ENCODE measurements at regions not wholly inside any gene's neighbourhood (a gene's known extent, or its start where the extent isn't known, plus 50 kb on each side); places are given as distances from the start of the nearest gene placed in this dataset.

GRCh38 chr11:106449763-106450162 is 372.3 kb downstream of the AASDHPPT start:
- intact Hi-C loops (cut with micrococcal nuclease; ENCODE audit: unreplicated experiment), result no loop called here
- no TSS peak for BruUV-seq (replicated peaks)
- peaks cover 33% of the 10 kb centered on the region for H3K9me3 ChIP-seq
- peaks cover 42% of the 10 kb centered on the region for H3K4me1 ChIP-seq
- peak; percentile 49 to 66 for DNase-seq
- H3K27ac Mint-ChIP-seq (ENCODE audit: unreplicated experiment), result peak overlapping the region; percentile 79
- H3K36me3 ChIP-seq (ENCODE audit: control insufficient read depth, insufficient read depth, low read length), result 0 out of 2 replicates have a peak, but pooled peaks cover 2% of the 10 kb centered on the region
- peaks cover 31% of the 10 kb centered on the region for H3K4me1 Mint-ChIP-seq (ENCODE audit: low read depth, unreplicated experiment)
- POLR2A ChIA-PET, result no interaction called here
- H3K9me3 Mint-ChIP-seq (ENCODE audit: unreplicated experiment), result peaks cover 38% of the 10 kb centered on the region
- H3K27me3 Mint-ChIP-seq (ENCODE audit: insufficient read depth, unreplicated experiment), result no peaks in the 10 kb centered on the region
- TF ChIP-seq CTCF (IDR thresholded peaks at IDR 0.05; ENCODE audit: insufficient read depth in 1 of 2, low read depth in 1 of 2, low read length in 1 of 2, severe bottlenecking in 1 of 2, unreplicated experiment in 1 of 2), result no peak
- CTCF ChIA-PET, result no interaction called here
- peaks cover 8% of the 10 kb centered on the region for H3K36me3 Mint-ChIP-seq (ENCODE audit: insufficient read depth, unreplicated experiment)
- H3K27me3 ChIP-seq (replicated peaks; ENCODE audit: control insufficient read depth, insufficient read depth, low read length), result no peaks in the 10 kb centered on the region
- H3K4me3 ChIP-seq (ENCODE audit: low read depth, low read length), result no peak overlapping the region
- no peak overlapping the region for H3K4me3 Mint-ChIP-seq (ENCODE audit: unreplicated experiment)

- no TSS peak for BruUV-seq (replicated peaks)
- POLR2A ChIA-PET, result no interaction called here
Measured at GRCh38 chr11:106451228-106451922, 373.9 kb downstream of the AASDHPPT start.

GRCh38 chr11:106456647-106457046 is 379.2 kb downstream of the AASDHPPT start:
- H3K4me3 ChIP-seq (ENCODE audit: low read depth, low read length), result no peak overlapping the region
- 0 out of 2 replicates have a peak, but pooled peaks cover 2% of the 10 kb centered on the region for H3K36me3 ChIP-seq (ENCODE audit: control insufficient read depth, insufficient read depth, low read length)
- no peak for DNase-seq
- Mint-ChIP-seq H3K4me1 (ENCODE audit: low read depth, unreplicated experiment) (peaks cover 19% of the 10 kb centered on the region), H3K27ac (ENCODE audit: unreplicated experiment) (no peak overlapping the region), H3K9me3 (ENCODE audit: unreplicated experiment) (peaks cover 56% of the 10 kb centered on the region), H3K27me3 (ENCODE audit: insufficient read depth, unreplicated experiment) (no peaks in the 10 kb centered on the region), H3K4me3 (ENCODE audit: unreplicated experiment) (no peak overlapping the region), H3K36me3 (ENCODE audit: insufficient read depth, unreplicated experiment) (peaks cover 23% of the 10 kb centered on the region)
- peaks cover 32% of the 10 kb centered on the region for H3K9me3 ChIP-seq
- intact Hi-C loops (cut with micrococcal nuclease; ENCODE audit: unreplicated experiment), result no loop called here
- TF ChIP-seq CTCF (IDR thresholded peaks at IDR 0.05; ENCODE audit: insufficient read depth in 1 of 2, low read depth in 1 of 2, low read length in 1 of 2, severe bottlenecking in 1 of 2, unreplicated experiment in 1 of 2), result no peak
- BruUV-seq (replicated peaks), result no TSS peak
- POLR2A ChIA-PET, result no interaction called here
- CTCF ChIA-PET, result no interaction called here
- H3K4me1 ChIP-seq, result peaks cover 28% of the 10 kb centered on the region
- no peaks in the 10 kb centered on the region for H3K27me3 ChIP-seq (replicated peaks; ENCODE audit: control insufficient read depth, insufficient read depth, low read length)

More at GRCh38 chr11:106451228-106451922, 373.9 kb downstream of the AASDHPPT start:
- no peak overlapping the region for H3K4me3 Mint-ChIP-seq (ENCODE audit: unreplicated experiment)
- CTCF ChIA-PET, result no interaction called here
- H3K4me1 ChIP-seq, result peaks cover 40% of the 10 kb centered on the region
- peaks cover 44% of the 10 kb centered on the region for H3K9me3 Mint-ChIP-seq (ENCODE audit: unreplicated experiment)
- no peaks in the 10 kb centered on the region for H3K27me3 ChIP-seq (replicated peaks; ENCODE audit: control insufficient read depth, insufficient read depth, low read length)
- H3K36me3 Mint-ChIP-seq (ENCODE audit: insufficient read depth, unreplicated experiment), result peaks cover 13% of the 10 kb centered on the region
- 0 out of 2 replicates have a peak, but pooled peaks cover 2% of the 10 kb centered on the region for H3K36me3 ChIP-seq (ENCODE audit: control insufficient read depth, insufficient read depth, low read length)
- H3K27me3 Mint-ChIP-seq (ENCODE audit: insufficient read depth, unreplicated experiment), result no peaks in the 10 kb centered on the region
- no peak overlapping the region for H3K4me3 ChIP-seq (ENCODE audit: low read depth, low read length)
- DNase-seq, result no peak
- peaks cover 34% of the 10 kb centered on the region for H3K9me3 ChIP-seq
- TF ChIP-seq CTCF (IDR thresholded peaks at IDR 0.05; ENCODE audit: insufficient read depth in 1 of 2, low read depth in 1 of 2, low read length in 1 of 2, severe bottlenecking in 1 of 2, unreplicated experiment in 1 of 2), result no peak
- H3K4me1 Mint-ChIP-seq (ENCODE audit: low read depth, unreplicated experiment), result peaks cover 25% of the 10 kb centered on the region
- intact Hi-C loops (cut with micrococcal nuclease; ENCODE audit: unreplicated experiment), result no loop called here
- peak overlapping the region; percentile 42 for H3K27ac Mint-ChIP-seq (ENCODE audit: unreplicated experiment)

Measured in Caco-2 (cell line).